ENCODE measurements at regions not wholly inside any gene's neighbourhood (a gene's known extent, or its start where the extent isn't known, plus 50 kb on each side); places are given as distances from the start of the nearest gene placed in this dataset.

- DNase-seq: no peak
Observed at GRCh38 chr6:98215531-98215930, 618.8 kb upstream of the POU3F2 start.

GRCh38 chr6:98230250-98230649 is 604.1 kb upstream of the POU3F2 start:
- DNase-seq: no peak

GRCh38 chr6:98239057-98239456 is 595.3 kb upstream of the POU3F2 start:
- DNase-seq: no peak

DNA sequence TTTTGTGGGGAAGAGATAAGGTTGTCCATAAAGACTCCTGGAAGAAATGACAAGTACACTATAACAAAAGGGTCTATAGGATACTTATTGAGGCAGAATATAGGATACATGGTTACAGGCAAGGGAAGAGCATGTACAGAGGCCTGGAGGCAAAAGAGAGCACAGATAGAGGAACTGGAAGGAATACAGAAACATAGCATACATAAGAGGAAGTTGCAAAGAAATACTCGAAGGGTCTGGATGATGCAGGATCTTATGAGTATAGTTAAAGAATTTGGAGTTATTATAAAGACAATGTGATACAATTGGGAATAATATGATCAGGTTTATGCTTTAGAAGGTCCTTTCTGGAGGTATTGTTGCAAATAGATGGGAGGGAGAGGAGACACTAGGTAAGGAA is 592.7 kb upstream of the POU3F2 start:
- no peak for DNase-seq

GRCh38 chr6:98254624-98255023 is 579.8 kb upstream of the POU3F2 start:
- DNase-seq: no peak

DNA sequence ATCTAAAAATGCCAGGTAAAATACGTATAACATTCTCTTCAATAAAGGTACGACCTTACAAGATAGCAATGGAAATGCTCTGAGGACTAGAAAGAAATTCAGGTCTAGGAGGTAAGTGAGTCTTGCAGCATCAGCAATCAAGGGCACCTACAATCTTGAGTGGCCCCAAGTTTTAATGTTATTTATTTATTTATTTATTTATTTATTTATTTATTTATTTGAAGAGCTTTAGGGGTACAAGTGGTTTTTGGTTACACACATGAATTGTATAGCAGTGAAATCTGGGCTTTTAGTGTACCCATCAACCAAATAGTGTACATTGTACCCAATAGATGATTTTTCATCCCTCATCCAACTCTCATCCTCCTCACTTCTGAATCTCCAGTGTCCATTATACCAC is 574.0 kb upstream of the POU3F2 start:
- no peak for DNase-seq

- no peak for DNase-seq
Observed at GRCh38 chr6:98272060-98272459, 562.3 kb upstream of the POU3F2 start.

GRCh38 chr6:98274691-98275090 is 559.7 kb upstream of the POU3F2 start:
- no peak for DNase-seq

DNA sequence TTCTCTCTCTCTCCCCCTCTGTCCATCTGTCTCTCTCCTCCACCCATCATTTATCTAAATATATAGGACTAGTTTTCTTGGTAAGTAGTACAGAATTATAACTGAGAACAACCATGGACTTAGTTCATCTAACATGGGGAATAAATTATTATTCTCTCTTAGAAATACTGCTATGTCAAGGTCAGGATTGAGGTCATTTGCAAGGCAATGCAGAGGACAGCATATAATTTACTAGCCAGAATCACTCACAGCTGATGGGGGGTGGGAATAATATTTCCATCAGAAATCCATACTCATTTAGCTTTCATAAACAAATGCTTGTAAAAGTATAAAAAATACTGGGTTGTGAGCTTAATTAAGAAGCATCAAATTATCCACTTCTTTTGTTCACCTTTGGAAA is 553.9 kb upstream of the POU3F2 start:
- DNase-seq: no peak

- DNase-seq: no peak
Observed at GRCh38 chr6:98286620-98287019, 547.8 kb upstream of the POU3F2 start.

DNA sequence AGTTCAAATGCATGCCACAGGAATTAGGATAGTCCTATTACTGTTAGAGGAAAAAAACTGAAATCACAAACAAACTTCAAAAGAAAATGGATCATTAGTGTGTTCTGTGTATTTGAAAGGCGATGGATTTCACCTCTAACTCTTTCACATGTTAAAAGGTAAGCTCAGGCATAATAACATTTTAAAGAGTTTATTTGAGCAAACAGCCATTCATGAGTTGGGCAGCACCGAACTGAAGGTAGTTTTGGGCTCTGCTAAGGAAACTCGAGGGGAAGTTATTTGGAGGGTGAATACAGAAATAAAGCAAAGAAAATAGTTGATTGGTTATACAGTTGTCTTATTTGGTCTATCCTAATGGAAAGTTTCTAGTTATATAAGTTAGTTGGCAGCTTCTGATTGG is 546.5 kb upstream of the POU3F2 start:
- DNase-seq: no peak

GRCh38 chr6:98292810-98293209 is 541.6 kb upstream of the POU3F2 start:
- DNase-seq: no peak

DNA sequence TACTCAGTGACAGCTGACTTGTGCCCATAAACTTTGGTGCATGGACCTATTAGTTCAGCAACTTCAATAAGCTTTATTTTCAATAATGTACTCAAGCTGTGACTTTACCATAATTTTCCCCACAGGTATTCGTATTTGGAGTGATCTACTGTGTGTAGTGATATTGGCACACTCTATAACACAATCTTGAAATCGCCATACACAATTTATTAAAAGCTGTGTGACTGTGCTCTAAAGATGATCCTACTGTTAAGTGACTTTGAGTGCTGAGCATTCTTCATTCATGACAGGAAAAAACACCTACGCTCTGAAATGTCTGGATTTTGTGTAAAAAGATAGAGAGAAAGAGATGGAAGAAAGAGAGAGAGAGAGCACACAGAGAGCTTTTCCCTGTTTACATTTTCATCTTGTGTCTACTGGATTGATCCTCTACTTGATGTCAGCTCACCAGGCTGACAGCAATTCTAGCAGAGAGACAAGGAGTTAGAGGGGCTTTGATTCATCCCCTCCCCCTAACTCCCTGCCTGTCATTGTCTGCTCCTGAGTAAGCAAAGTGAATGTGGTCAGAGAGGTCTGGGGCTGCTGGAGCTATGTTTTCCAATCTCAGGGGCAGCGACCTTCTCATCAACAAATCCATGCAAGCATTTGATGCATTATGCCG is 538.7 kb upstream of the POU3F2 start:
- DNase-seq: no peak

- DNase-seq: no peak
Observed at GRCh38 chr6:98308564-98308963, 525.8 kb upstream of the POU3F2 start.

DNA sequence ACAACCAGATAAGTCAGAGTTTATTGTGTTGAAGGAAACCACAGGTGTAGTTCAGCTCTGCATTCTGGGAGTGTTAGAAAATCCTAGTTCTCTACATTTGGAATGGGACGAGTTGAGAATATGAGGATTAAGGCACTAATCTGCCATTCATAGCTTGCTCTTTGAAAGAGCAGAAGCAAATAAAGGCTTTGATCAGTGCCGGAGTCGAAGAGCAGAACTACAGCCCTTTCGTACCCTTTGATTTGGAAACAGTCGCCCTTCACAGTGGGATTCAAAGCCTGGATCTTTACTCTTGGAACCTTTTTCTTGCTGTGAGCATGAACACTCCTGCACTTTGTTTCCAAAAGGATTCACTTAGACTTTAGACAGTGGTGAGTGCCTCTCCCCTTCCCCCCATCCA is 523.9 kb upstream of the POU3F2 start:
- DNase-seq: no peak

GRCh38 chr6:98323605-98324004 is 510.8 kb upstream of the POU3F2 start:
- no peak for DNase-seq

- DNase-seq: no peak
Observed at GRCh38 chr6:98324446-98324845, 509.9 kb upstream of the POU3F2 start.

DNA sequence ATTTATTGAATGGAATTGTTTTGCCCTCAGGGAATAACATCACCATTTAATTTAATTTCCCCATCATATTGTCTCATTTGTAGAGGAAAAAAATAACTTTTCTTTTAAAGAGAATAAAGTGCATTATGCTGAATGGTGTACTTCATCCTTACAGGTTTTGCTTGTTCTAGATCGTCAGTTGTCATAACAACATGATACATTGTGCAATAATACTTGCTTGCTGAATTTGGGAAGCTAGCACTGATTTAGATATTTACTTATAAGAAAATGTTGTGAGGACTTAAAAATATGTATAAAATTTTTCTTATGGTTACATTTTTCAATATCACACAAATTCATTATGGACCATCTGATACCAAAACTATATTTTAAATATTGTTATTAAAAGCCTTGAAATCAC is 509.0 kb upstream of the POU3F2 start:
- no peak for DNase-seq

DNA sequence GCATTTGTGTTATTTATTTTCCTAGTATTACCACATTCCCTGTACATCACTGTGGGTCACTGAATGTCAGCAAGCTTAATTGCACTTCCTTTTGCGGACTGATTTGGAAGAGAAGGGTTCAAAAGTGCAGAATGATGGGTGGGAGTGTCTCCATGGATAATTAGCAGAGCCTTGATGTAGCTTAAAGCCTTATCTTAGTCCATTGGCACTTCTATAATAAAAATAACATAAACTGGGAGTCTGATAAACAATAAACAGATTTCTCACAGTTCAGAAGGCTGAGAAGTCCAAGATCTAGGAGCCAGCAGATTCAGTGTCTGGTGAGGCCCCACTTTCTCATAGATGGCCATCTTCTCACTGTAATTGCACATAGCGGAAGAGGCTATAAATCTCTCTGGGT is 501.1 kb upstream of the POU3F2 start:
- no peak for DNase-seq

DNA sequence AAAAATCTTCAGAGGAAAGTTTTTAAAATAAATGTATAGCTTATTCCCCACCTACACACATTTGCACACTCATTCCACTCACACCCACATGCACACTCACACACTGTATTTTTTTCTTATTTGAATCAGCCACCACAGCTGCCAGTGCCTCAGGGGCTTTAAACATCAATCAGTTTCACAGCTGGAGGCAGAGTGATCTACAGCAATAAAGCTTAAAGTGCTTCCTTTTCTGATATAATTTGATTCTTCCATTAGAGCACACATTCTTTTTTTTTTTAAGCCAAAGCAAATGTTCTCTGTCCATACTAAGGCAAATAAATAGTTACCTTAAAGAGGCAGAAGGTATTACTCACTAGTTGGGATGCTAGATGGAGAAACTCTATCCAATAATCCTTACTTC is 498.8 kb upstream of the POU3F2 start:
- no peak for DNase-seq

GRCh38 chr6:98339506-98339905 is 494.9 kb upstream of the POU3F2 start:
- DNase-seq: no peak

DNA sequence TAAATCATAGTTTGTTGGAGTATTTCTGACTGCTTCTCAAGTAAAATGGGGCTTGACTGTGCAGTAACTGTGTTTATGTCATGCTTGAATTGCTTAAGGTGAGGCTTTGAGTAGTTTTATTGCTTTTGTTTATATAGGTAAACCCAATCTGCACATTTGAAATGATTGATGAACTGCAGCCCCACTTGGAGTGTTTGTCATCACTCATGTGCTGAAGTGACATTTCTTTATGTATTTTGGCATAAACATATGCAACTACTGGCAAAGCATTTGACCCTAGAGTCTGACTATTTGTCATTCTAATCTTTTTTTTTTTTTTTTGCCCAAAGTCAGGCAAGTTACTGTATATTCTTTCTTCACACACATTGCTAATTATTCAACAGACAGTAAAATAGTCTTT is 491.4 kb upstream of the POU3F2 start:
- no peak for DNase-seq

GRCh38 chr6:98343797-98344196 is 490.6 kb upstream of the POU3F2 start:
- DNase-seq: no peak

DNA sequence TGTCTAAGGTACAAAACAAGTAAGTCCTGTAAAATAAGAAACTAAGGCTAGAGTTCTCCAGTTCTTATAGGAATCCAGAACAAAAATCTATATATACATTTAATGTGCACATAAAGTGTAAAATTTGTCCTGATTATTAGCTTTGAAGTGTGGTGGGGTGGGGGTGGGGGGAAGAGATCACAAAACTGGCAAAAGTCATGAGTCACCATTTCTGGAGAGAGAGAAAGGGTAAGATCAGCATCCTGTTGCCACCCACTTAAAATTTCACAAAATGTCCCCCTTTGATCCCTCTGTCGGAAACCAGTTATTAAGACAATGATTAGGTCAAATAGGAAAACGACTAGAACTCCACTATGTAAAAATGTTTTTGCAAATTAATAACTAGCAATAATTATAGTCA is 482.0 kb upstream of the POU3F2 start:
- no peak for DNase-seq

DNA sequence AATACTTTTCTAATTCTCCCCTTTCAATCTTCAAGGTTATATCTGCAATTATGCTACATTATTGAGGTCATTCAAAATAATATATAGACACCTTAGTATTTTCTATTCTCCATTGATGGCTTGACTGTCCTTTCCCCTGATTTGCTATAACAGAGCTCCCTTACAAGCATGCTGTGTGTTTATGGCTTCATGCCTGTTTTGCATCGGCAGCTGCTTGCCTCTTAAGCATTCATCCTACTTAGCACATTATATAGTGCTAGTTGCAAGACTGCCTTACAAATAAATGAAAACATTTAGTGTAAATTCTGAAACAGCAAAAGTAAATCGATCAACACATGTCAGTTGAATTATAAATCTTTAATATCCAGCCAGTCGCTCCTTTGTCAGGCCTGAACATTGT is 476.2 kb upstream of the POU3F2 start:
- DNase-seq: no peak

GRCh38 chr6:98366371-98366770 is 468.0 kb upstream of the POU3F2 start:
- DNase-seq: no peak
